SK-N-MC (cell line): ENCODE measurements at regions not wholly inside any gene's neighbourhood (a gene's known extent, or its start where the extent isn't known, plus 50 kb on each side); places are given as distances from the start of the nearest gene placed in this dataset.

Source experiments
- EZH2 ChIP-seq: fragments of 200-600 bp; sonication (generic); IDR thresholded peaks from one replicate; pipeline ENCODE4 v1.6.1; 2017; ENCODE audit warnings: antibody characterized with exemption
- POLR2AphosphoS5 ChIP-seq: IDR thresholded peaks from 2 replicates; pipeline ENCODE4 v1.6.1; 2012; ENCODE audit warnings: mild to moderate bottlenecking, low read depth, low read length, borderline replicate concordance

- TF ChIP-seq POLR2AphosphoS5, result no peak
- no peak for TF ChIP-seq EZH2
These were observed 115.5 kb downstream of the MID1IP1 start for GRCh38 chrX:38916801-38917200.
